Vagina (tissue), 2 donors: ENCODE measurements at regions not wholly inside any gene's neighbourhood (a gene's known extent, or its start where the extent isn't known, plus 50 kb on each side); places are given as distances from the start of the nearest gene placed in this dataset.
A peak's percentile ranks its signal among the peaks of the same experiment; 100 is the strongest.
"Not testable (repeated sequence)": the region's sequence is repeated elsewhere in the genome, so short reads cannot be mapped to it uniquely, and the experiment has no call there.

Experiments
- DNase-seq, 2 donors: peaks; one replicate each; pipeline ENCODE4 v3.0.0-alpha.2; 2017; ENCODE audit errors: extremely low spot score in 2 of 2
- H3K27ac ChIP-seq: fragments of 200-600 bp; sonication (generic); one replicate; pipeline ENCODE4 v1.5.1; 2019
- H3K27me3 ChIP-seq: fragments of 200-600 bp; sonication (generic); one replicate; pipeline ENCODE4 v1.5.1; 2019
- H3K36me3 ChIP-seq, 2 donors: fragments of 200-600 bp; sonication (generic); one replicate each; pipeline ENCODE4 v1.5.1; 2017 to 2019
- H3K4me1 ChIP-seq: fragments of 200-600 bp; sonication (generic); one replicate; pipeline ENCODE4 v1.5.1; 2019
- H3K4me3 ChIP-seq, 2 donors: fragments of 200-600 bp; sonication (generic); 1 replicate in 1 of 2; 2 replicates in 1 of 2; pipeline ENCODE4 v1.5.1; 2016 to 2019
- H3K9me3 ChIP-seq: fragments of 200-600 bp; sonication (generic); one replicate; pipeline ENCODE4 v1.5.1; 2019
- intact Hi-C: fragments of 100-400 bp; cut with DNase I; formaldehyde crosslinking; loops from one replicate; pipeline ENCODE4 v1.15.1; 2023

DNA sequence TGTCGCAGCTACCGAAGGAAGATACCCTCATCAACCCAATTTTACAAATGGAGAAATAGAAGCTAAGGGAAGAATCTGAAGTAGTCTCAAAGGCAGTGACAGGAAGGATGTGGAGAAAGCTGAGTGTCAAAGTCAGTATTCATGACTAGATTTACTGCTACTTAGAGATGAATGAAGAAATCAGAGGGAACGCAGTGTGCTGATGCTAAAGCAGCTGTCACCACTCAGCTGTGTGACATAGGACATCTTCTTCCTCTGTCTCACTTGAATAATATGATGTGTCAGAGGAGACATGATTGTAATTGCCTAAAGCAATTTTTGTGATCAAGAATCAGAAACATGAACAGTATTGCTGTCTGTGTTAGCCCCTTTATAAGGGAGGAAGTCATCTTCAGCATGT lies 54.1 kb downstream of the RAB6D start:
- H3K27ac ChIP-seq, DNase-seq, H3K27me3 ChIP-seq, H3K36me3 ChIP-seq, H3K4me3 ChIP-seq, H3K9me3 ChIP-seq, intact Hi-C loops, H3K4me1 ChIP-seq: not testable (repeated sequence)

DNA sequence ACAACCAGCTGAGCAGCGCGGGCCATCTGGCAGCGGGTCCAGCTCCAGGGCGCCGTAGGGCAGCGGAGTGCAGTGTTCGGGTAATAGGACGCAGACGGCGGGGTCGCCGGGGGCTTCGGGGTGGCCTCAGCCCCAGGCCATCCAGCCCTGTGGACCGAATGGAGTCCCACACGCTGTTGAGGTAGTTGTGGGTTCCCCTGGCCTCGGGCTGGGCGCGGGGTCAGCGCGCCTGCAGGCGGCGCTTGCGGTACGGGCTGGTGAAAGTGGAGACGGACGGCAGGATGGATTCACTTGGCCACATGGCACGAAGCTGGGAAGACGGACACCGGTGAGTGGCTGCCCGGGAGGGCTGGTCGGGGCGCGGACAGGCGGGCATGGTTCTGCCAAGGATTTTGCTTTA lies 63.8 kb downstream of the RAB6D start:
- H3K27me3 ChIP-seq, H3K36me3 ChIP-seq, H3K27ac ChIP-seq, H3K9me3 ChIP-seq, DNase-seq, intact Hi-C loops, H3K4me3 ChIP-seq, H3K4me1 ChIP-seq: not testable (repeated sequence)

DNA sequence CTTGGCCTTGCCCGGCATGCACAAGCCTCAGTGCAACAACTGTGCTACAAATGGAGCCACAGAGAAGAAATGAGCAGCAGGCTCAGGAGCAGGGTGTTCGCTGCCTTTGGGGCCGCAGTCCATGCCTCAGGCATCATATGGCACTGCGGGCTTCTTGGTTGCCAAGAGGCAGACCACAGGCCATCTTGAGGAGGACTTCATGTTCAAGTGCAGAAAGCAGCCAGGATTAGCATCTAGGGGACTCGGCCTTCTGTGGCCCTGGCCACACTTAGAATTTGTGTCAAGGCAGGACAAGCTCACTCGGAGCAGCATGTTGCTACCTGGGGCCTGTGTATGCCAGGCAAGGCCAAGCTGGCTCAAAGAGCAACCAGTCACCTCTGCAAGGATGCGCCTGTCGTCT lies 68.5 kb downstream of the POTEE start:
- H3K4me1 ChIP-seq, H3K4me3 ChIP-seq, DNase-seq, H3K27ac ChIP-seq, H3K9me3 ChIP-seq, intact Hi-C loops, H3K36me3 ChIP-seq, H3K27me3 ChIP-seq: not testable (repeated sequence)

DNA sequence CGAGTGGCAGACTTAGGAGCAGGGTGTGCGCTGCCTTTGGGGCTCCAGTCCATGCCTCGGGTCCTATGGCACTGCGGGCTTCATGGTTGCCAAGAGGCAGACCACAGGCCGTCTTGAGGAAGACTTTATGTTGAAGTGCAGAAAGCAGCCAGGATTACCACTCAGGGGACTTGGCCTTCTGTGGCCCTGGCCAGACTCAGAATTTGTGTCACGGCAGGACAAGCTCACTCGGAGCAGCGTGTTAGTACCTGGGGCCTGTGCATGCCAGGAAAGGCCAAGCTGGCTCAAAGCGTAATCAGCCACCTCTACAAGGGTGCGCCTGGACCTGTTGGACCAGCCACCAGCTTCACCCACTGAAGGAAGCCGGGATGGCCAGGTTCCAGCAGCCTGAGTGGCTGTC lies 68.0 kb downstream of the POTEE start:
- intact Hi-C loops, H3K4me1 ChIP-seq, H3K4me3 ChIP-seq, H3K36me3 ChIP-seq, DNase-seq, H3K9me3 ChIP-seq, H3K27ac ChIP-seq, H3K27me3 ChIP-seq: not testable (repeated sequence)

DNA sequence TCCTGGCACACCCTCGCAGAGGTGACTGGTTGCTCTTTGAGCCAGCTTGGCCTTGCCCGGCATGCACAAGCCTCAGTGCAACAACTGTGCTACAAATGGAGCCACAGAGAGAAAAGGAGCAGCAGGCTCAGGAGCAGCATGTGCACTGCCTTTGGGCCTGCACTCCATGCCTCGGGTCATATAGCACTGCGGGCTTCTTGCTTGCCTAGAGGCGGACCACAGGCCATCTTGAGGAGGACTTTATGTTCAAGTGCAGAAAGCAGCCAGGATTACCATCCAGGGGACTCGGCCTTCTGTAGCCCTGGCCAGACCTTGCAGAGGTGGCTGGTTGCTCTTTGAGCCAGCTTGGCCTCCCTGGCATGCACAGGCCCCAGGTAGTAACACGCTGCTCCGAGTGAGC lies 62.7 kb downstream of the POTEE start:
- DNase-seq, result peak in 1 of 2 donors; percentile 84
- intact Hi-C loops, H3K27me3 ChIP-seq, H3K4me1 ChIP-seq, H3K27ac ChIP-seq, H3K4me3 ChIP-seq, H3K9me3 ChIP-seq, H3K36me3 ChIP-seq: not testable (repeated sequence)

DNA sequence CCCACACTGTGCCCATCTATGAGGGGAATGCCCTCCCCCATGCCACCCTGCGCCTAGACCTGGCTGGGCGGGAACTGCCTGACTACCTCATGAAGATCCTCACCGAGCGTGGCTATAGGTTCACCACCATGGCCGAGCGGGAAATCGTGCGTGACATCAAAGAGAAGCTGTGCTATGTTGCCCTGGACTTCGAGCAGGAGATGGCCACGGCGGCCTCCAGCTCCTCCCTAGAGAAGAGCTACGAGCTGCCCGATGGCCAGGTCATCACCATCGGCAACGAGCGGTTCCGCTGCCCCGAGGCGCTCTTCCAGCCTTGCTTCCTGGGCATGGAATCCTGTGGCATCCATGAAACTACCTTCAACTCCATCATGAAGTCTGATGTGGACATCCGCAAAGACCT lies 54.7 kb downstream of the POTEE start:
- intact Hi-C loops, H3K27me3 ChIP-seq, H3K9me3 ChIP-seq, H3K36me3 ChIP-seq, DNase-seq, H3K27ac ChIP-seq, H3K4me3 ChIP-seq, H3K4me1 ChIP-seq: not testable (repeated sequence)
